Astrocyte (in vitro differentiated cells and primary cell): ENCODE measurements at regions not wholly inside any gene's neighbourhood (a gene's known extent, or its start where the extent isn't known, plus 50 kb on each side); places are given as distances from the start of the nearest gene placed in this dataset.

Experiments used
- EZH2 ChIP-seq: IDR thresholded peaks from 2 replicates; pipeline ENCODE4 v1.6.1; 2012; ENCODE audit warnings: mild to moderate bottlenecking, low read length, inconsistent platforms; ENCODE audit not compliant: insufficient read depth
- TF ChIP-seq, protein P1 (sequence below): IDR thresholded peaks from 2 replicates; pipeline ENCODE4 v1.5.1; 2011; ENCODE audit warnings: low read depth, mild to moderate bottlenecking, inconsistent platforms, low read length, moderate library complexity; ENCODE audit not compliant: insufficient read depth

DNA sequence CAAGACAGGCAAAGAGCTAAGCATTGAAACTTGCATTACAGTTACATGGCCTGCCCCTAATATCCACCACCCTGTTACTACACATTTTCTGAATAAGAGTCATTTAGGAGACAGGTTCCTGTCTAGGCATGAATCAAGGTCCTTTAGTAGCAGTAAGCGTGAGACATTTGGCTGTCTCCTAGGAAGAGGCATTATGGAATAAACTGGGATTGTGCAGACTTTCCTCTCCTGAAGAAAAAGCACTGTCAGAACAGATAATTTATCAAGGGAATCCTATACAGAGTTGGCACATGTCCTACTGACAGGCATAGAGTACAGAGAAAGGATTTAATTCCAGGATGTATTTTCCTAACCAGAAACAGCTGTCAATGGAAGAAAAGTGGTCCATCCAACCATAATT is 111.9 kb downstream of the INHBA start:
- TF ChIP-seq, protein P1, sequence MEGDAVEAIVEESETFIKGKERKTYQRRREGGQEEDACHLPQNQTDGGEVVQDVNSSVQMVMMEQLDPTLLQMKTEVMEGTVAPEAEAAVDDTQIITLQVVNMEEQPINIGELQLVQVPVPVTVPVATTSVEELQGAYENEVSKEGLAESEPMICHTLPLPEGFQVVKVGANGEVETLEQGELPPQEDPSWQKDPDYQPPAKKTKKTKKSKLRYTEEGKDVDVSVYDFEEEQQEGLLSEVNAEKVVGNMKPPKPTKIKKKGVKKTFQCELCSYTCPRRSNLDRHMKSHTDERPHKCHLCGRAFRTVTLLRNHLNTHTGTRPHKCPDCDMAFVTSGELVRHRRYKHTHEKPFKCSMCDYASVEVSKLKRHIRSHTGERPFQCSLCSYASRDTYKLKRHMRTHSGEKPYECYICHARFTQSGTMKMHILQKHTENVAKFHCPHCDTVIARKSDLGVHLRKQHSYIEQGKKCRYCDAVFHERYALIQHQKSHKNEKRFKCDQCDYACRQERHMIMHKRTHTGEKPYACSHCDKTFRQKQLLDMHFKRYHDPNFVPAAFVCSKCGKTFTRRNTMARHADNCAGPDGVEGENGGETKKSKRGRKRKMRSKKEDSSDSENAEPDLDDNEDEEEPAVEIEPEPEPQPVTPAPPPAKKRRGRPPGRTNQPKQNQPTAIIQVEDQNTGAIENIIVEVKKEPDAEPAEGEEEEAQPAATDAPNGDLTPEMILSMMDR, result no peak
- TF ChIP-seq EZH2, result no peak
